GM23338 (cell line): ENCODE measurements at regions not wholly inside any gene's neighbourhood (a gene's known extent, or its start where the extent isn't known, plus 50 kb on each side); places are given as distances from the start of the nearest gene placed in this dataset.

Experiments used
- ATAC-seq: fragments of 200-7000 bp; cut with Tn5 transposase; 3 replicates; pipeline ENCODE4 v1.9.1; 2020
- DNase-seq: peaks from one replicate; pipeline ENCODE4 v3.0.0-alpha.2; 2015; ENCODE audit warnings: low spot score
- H2AFZ ChIP-seq: fragments of 200-600 bp; sonication (generic); 2 replicates; pipeline ENCODE4 v1.8.0; 2016; ENCODE audit warnings: antibody characterized with exemption, mild to moderate bottlenecking, moderate library complexity
- H3F3A ChIP-seq: fragments of 200-600 bp; sonication (generic); replicated peaks from 2 replicates; pipeline ENCODE4 v1.8.0; 2017; ENCODE audit warnings: antibody characterized with exemption, mixed run types, low read depth
- H3K27ac ChIP-seq: fragments of 200-600 bp; sonication (generic); 2 replicates; pipeline ENCODE4 v1.6.1; 2016; ENCODE audit warnings: low read depth
- H3K27me3 ChIP-seq: fragments of 200-600 bp; sonication (generic); 2 replicates; pipeline ENCODE4 v1.8.0; 2016; ENCODE audit warnings: mild to moderate bottlenecking, mixed run types, moderate library complexity; ENCODE audit not compliant: insufficient read depth
- H3K36me3 ChIP-seq: fragments of 200-600 bp; sonication (generic); 2 replicates; pipeline ENCODE4 v1.8.0; 2016; ENCODE audit warnings: mild to moderate bottlenecking; ENCODE audit not compliant: insufficient read depth
- H3K4me1 ChIP-seq: fragments of 200-600 bp; sonication (generic); 2 replicates; pipeline ENCODE4 v1.8.0; 2016; ENCODE audit warnings: mild to moderate bottlenecking, moderate library complexity; ENCODE audit not compliant: insufficient read depth
- H3K4me2 ChIP-seq: fragments of 200-600 bp; sonication (generic); 2 replicates; pipeline ENCODE4 v1.7.1; 2017; ENCODE audit warnings: mixed run types
- H3K4me3 ChIP-seq: fragments of 200-600 bp; sonication (generic); 2 replicates; pipeline ENCODE4 v1.6.1; 2016; ENCODE audit warnings: mixed run types
- H3K79me2 ChIP-seq: fragments of 200-600 bp; sonication (generic); replicated peaks from 2 replicates; pipeline ENCODE4 v1.8.0; 2017; ENCODE audit warnings: mild to moderate bottlenecking; ENCODE audit not compliant: insufficient read depth
- H3K9me2 ChIP-seq: fragments of 200-600 bp; sonication (generic); 2 replicates; pipeline ENCODE4 v1.8.0; 2017; ENCODE audit not compliant: insufficient read depth
- H4K20me1 ChIP-seq: fragments of 200-600 bp; sonication (generic); replicated peaks from 2 replicates; pipeline ENCODE4 v1.8.0; 2017; ENCODE audit warnings: mild to moderate bottlenecking; ENCODE audit not compliant: insufficient read depth
- H3K27ac Mint-ChIP-seq: 2 replicates; pipeline ENCODE4 v1.8.0; 2020; ENCODE audit warnings: inconsistent platforms, mild to moderate bottlenecking, moderate library complexity, mixed read lengths
- H3K27me3 Mint-ChIP-seq: 3 replicates; pipeline ENCODE4 v1.8.0; 2022; ENCODE audit warnings: low read depth, mild to moderate bottlenecking, moderate library complexity, mixed read lengths, inconsistent platforms; ENCODE audit not compliant: insufficient read depth, poor library complexity
- H3K36me3 Mint-ChIP-seq: 3 replicates; pipeline ENCODE4 v1.8.0; 2021; ENCODE audit warnings: low read depth, mild to moderate bottlenecking, inconsistent platforms, moderate library complexity, mixed read lengths
- H3K4me1 Mint-ChIP-seq: 3 replicates; pipeline ENCODE4 v1.8.0; 2020; ENCODE audit warnings: mild to moderate bottlenecking, inconsistent platforms, mixed read lengths
- H3K4me3 Mint-ChIP-seq: 3 replicates; pipeline ENCODE4 v1.8.0; 2021; ENCODE audit warnings: moderate library complexity, mild to moderate bottlenecking, inconsistent platforms, mixed read lengths
- H3K9me3 Mint-ChIP-seq: 3 replicates; pipeline ENCODE4 v1.8.0; 2020; ENCODE audit warnings: moderate library complexity, mild to moderate bottlenecking, inconsistent platforms, mixed read lengths
- EZH2 ChIP-seq: fragments of 200-600 bp; sonication (generic); IDR thresholded peaks from one replicate; pipeline ENCODE4 v1.8.0; 2017; ENCODE audit warnings: antibody characterized with exemption, mild to moderate bottlenecking, low read depth; ENCODE audit not compliant: unreplicated experiment
- JUNB ChIP-seq: IDR thresholded peaks from one replicate; pipeline ENCODE4 v1.6.1; 2016; ENCODE audit warnings: antibody characterized with exemption; ENCODE audit not compliant: unreplicated experiment
- NANOG ChIP-seq: IDR thresholded peaks from 2 replicates; pipeline ENCODE4 v1.6.1; 2016; ENCODE audit warnings: antibody characterized with exemption, borderline replicate concordance
- POLR2AphosphoS5 ChIP-seq: IDR thresholded peaks from 2 replicates; pipeline ENCODE4 v1.6.1; 2016; ENCODE audit warnings: antibody characterized with exemption, low read depth
- STAT1 ChIP-seq: IDR thresholded peaks from one replicate; pipeline ENCODE4 v1.6.1; 2016; ENCODE audit warnings: antibody characterized with exemption; ENCODE audit not compliant: unreplicated experiment
- ZNF114 ChIP-seq: fragments of 250-450 bp; sonication (Bioruptor Pico); IDR thresholded peaks from 2 replicates; pipeline ENCODE4 v1.5.0; 2020; ENCODE audit warnings: mild to moderate bottlenecking, moderate library complexity
- ZNF331 ChIP-seq: fragments of 250-450 bp; sonication (Bioruptor Pico); IDR thresholded peaks from 2 replicates; pipeline ENCODE4 v1.5.0; 2020; ENCODE audit warnings: low read depth, mild to moderate bottlenecking, moderate library complexity
- ZNF462 ChIP-seq: fragments of 250-450 bp; sonication (Bioruptor Pico); IDR thresholded peaks from 2 replicates; pipeline ENCODE4 v1.5.0; 2020; ENCODE audit warnings: mild to moderate bottlenecking, moderate library complexity
- TF ChIP-seq, protein P1 (sequence below): IDR thresholded peaks from 2 replicates; pipeline ENCODE4 v1.6.1; 2016; ENCODE audit warnings: antibody characterized with exemption

DNA sequence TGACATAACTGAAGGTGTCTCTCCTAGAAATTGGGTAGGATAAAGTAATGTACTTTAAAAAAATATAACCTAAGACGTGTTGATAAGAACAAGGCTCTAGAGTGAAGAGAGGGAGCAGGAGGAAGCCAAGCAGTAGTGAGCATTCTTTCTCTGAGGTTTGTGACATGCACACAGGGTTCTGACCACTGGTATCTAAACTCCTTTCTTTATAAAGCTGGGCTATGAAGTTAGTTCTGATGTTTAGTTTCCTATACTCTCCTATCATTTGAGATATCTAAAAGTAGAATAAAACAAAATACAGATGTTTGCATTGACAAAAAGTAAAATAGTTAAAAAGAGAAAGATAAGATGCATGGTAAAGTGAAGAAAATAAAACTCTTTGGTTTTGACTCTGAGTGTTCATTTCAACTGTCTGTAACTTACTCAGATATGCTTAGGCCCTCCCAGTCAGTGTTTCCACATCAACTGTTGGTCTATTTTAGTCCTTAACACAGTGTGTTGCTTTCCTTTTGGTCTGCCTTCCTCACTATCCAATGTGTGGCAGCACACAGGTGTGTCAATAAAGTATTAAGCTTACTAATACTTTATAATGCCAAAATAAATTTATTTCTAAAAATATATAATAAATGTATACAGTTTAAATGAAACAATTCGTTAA is 543.5 kb downstream of the PTPRC start (continued):
- TF ChIP-seq ZNF462 (CRISPR knock-in tag) (no peak), STAT1 (no peak), ZNF331 (CRISPR knock-in tag) (no peak), POLR2AphosphoS5 (no peak), JUNB (no peak), NANOG (no peak), ZNF114 (CRISPR knock-in tag) (no peak)
- TF ChIP-seq, protein P1, sequence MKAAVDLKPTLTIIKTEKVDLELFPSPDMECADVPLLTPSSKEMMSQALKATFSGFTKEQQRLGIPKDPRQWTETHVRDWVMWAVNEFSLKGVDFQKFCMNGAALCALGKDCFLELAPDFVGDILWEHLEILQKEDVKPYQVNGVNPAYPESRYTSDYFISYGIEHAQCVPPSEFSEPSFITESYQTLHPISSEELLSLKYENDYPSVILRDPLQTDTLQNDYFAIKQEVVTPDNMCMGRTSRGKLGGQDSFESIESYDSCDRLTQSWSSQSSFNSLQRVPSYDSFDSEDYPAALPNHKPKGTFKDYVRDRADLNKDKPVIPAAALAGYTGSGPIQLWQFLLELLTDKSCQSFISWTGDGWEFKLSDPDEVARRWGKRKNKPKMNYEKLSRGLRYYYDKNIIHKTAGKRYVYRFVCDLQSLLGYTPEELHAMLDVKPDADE, result no peak

GRCh38 chr1:199184180-199184579 is 545.3 kb downstream of the PTPRC start:
- no peak overlapping the region for H3K4me2 ChIP-seq
- no peaks in the 10 kb centered on the region for H3K36me3 ChIP-seq
- no peak overlapping the region for H3K27ac ChIP-seq
- no peak for TF ChIP-seq EZH2
- TF ChIP-seq STAT1, result no peak
- TF ChIP-seq, protein P1, result no peak
- TF ChIP-seq JUNB, result no peak
- TF ChIP-seq ZNF114 (CRISPR knock-in tag), result no peak
- Mint-ChIP-seq H3K27ac (no peak overlapping the region), H3K27me3 (peaks cover 1% of the 10 kb centered on the region), H3K9me3 (no peaks in the 10 kb centered on the region), H3K4me3 (no peak overlapping the region), H3K4me1 (peaks cover 3% of the 10 kb centered on the region; the same call in 2 of the 3 replicates), H3K36me3 (no peaks in the 10 kb centered on the region)
- no peak overlapping the region for H2AFZ ChIP-seq
- H3F3A ChIP-seq, result no peaks in the 10 kb centered on the region
- ATAC-seq, result no peak
- no peaks in the 10 kb centered on the region for H4K20me1 ChIP-seq
- no peak for DNase-seq
- no peak overlapping the region for H3K4me3 ChIP-seq
- H3K9me2 ChIP-seq, result no peaks in the 10 kb centered on the region
- H3K79me2 ChIP-seq, result no peaks in the 10 kb centered on the region
- no peaks in the 10 kb centered on the region for H3K4me1 ChIP-seq
- H3K27me3 ChIP-seq, result no peaks in the 10 kb centered on the region
